ELR (cell line): ENCODE measurements at regions not wholly inside any gene's neighbourhood (a gene's known extent, or its start where the extent isn't known, plus 50 kb on each side); places are given as distances from the start of the nearest gene placed in this dataset.
A peak's percentile ranks its signal among the peaks of the same experiment; 100 is the strongest.

Experiments used
- DNase-seq: peaks from one replicate; pipeline ENCODE4 v3.0.0-alpha.2; 2015; ENCODE audit warnings: low read depth

GRCh38 chr1:36717431-36717830 lies 234.7 kb upstream of the CSF3R start:
- DNase-seq = no peak

GRCh38 chr1:36715797-36716196 lies 233.1 kb upstream of the CSF3R start:
- DNase-seq = no peak

- no peak for DNase-seq
Measured at GRCh38 chr1:36714301-36714700, 231.6 kb upstream of the CSF3R start.

- DNase-seq = no peak
Measured at GRCh38 chr1:36711480-36711879, 228.8 kb upstream of the CSF3R start.

GRCh38 chr1:36710951-36711350 lies 228.2 kb upstream of the CSF3R start:
- DNase-seq = no peak

- no peak for DNase-seq
Measured at GRCh38 chr1:36709869-36710481, 227.3 kb upstream of the CSF3R start.

- DNase-seq = no peak
Measured at GRCh38 chr1:36708587-36708986, 225.9 kb upstream of the CSF3R start.

- no peak for DNase-seq
Measured at GRCh38 chr1:36707221-36707620, 224.5 kb upstream of the CSF3R start.

- no peak for DNase-seq
Measured at GRCh38 chr1:36706416-36706815, 223.7 kb upstream of the CSF3R start.

GRCh38 chr1:36705629-36706028 lies 222.9 kb upstream of the CSF3R start:
- DNase-seq = peak; percentile 4

- DNase-seq = peak; percentile 63
Measured at GRCh38 chr1:36703526-36704208, 221.0 kb upstream of the CSF3R start.

- no peak for DNase-seq
Measured at GRCh38 chr1:36702963-36703362, 220.2 kb upstream of the CSF3R start.

GRCh38 chr1:36699113-36699911 lies 216.6 kb upstream of the CSF3R start:
- DNase-seq = no peak

- no peak for DNase-seq
Measured at GRCh38 chr1:36697836-36698605, 215.3 kb upstream of the CSF3R start.

GRCh38 chr1:36696261-36696940 lies 213.7 kb upstream of the CSF3R start:
- no peak for DNase-seq

GRCh38 chr1:36693603-36694002 lies 210.9 kb upstream of the CSF3R start:
- no peak for DNase-seq

GRCh38 chr1:36693161-36693525 lies 210.4 kb upstream of the CSF3R start:
- no peak for DNase-seq

GRCh38 chr1:36692465-36693160 lies 209.9 kb upstream of the CSF3R start:
- DNase-seq = no peak

GRCh38 chr1:36691374-36691773 lies 208.7 kb upstream of the CSF3R start:
- DNase-seq = no peak

GRCh38 chr1:36689992-36690391 lies 207.3 kb upstream of the CSF3R start:
- DNase-seq = no peak

- no peak for DNase-seq
Measured at GRCh38 chr1:36687312-36687711, 204.6 kb upstream of the CSF3R start.
